NCI-H524 (cell line): ENCODE measurements at regions not wholly inside any gene's neighbourhood (a gene's known extent, or its start where the extent isn't known, plus 50 kb on each side); places are given as distances from the start of the nearest gene placed in this dataset.

Source experiments
- DNase-seq, 2 experiments: peaks; one replicate each; lab custom pipeline; 2025; lab: John Stamatoyannopoulos, UW

- DNase-seq, result no peak
These were observed 133.3 kb downstream of the MGAT5B start for GRCh38 chr17:77001487-77001886.

- DNase-seq, result no peak
These were observed 134.2 kb downstream of the MGAT5B start for GRCh38 chr17:77002103-77003045.

DNA sequence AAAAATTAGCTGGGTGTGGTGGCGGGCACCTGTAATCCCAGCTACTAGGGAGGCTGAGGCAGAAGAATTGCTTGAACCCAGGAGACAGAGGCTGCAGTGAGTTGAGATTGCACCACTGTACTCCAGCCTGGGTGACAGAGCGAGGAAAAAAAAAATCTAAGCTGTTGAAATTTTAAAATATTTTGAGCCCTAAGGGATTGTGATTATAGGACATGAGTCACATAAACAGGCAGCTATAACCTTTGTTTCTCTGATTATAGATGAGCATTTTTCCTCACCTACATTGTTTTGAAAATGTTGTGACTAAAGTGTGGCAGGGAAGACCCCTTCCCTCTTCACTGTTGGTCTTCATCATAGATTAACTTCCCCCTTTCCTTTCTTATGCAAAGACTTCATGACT, 135.5 kb downstream of the MGAT5B start:
- DNase-seq, result no peak

DNA sequence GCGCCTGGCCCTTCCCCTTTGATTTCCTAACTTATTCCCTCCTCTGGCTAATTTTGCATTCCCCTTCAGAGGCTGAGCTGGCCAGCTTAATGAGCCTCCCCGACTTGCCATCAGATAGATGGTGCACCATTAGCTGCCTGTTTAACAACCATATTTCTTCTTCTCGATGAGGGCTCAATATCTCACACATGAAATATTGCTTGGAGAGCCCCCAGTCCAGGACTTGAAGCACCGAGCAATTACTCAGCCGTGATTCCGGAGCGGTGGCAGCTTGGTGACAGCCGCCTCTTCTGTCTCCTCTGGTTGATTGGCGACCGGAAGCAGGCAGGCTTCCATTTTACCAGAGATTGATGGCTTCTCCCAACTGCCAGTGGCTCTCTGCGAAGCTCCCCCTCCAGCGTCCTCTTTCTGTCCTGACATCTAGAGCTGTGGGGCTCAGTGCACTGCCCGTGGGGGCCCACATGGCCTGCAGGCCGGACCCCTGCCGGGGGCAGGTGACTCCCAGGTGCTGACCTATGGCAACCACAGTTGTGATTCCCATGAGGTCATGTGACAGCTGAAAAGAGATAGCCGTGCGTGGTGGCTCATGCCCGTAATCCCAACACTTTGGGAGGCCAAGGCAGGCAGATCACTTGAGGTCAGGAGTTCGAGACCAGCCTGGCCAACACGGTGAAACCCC, 133.7 kb upstream of the SEC14L1 start:
- DNase-seq, result no peak

DNA sequence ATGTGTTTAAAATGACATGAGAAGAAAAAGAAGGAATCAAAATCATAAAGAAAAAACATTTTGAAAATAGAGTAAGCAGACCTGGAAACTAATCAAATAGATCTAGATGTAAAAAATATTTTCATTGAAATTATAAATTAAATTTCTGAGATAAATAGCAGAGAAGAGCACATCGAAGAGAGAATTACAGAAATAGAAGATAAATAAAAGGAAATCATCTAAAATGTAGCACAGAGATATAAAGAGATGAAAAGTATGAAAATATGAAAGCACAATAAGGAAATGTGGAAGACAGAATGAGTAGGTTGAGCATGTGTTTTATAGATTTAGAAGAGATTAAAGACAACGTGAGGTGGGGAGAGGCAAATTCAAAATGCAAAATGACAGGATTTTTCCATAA, 130.9 kb upstream of the SEC14L1 start:
- no peak for DNase-seq

DNA sequence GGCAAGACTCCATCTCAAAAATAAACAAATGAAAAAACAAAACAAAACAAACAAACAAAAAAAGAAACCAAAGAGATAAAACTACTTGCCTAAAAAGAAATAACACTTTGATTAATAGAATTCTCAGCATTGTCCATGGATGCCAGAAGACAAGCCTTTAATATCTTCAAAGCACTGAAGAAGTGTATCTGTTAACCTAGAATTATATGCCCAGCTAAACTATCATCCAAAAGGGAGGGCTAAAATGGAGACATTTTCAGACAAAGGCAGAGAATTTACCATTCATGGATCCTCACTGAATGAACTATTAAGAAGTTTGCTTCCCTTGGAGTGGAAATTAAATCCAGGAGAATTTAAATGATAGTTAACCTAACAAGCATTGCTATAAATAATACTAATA, 130.1 kb upstream of the SEC14L1 start:
- no peak for DNase-seq

DNA sequence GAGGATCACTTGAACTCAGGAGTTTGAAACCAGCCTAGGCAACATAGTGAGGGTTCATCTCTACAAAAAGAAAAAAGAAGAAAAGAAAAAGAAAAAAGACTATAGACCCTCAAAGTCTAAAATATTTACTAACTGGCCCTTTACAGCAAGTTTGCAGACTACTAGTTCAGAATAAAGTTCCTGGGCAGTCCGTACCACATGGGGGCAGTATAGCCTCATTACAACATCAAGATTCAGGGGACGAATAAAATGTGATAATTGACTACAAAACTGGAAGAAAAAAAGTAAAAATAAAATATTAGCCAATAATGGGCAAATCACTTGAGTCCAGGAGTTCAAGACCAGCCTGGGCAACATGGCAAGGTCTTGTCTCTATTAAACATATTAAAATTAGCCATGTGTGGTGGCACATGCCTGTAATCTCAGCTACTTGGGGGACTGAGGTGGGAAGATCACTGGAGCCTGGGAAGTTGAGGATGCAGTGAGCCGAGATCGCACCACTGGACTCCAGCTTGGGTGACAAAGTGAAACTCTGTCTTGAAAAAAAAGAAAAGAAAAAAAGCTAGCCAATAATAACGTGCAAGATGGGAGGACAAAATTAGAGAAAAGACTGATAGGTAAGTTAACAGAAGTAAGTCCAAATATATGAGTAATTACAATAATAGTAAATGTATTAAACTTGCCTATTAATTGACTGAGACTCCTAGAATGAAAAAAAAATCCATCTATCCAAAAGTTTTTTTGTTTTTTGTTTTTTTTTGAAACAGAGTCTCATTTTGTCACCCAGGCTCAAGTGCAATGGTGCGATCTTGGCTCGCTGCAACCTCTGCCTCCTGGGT, 129.4 kb upstream of the SEC14L1 start:
- DNase-seq, result peak; percentile 53 to 81

GRCh38 chr17:77018504-77018903, 122.3 kb upstream of the SEC14L1 start:
- DNase-seq, result no peak

DNA sequence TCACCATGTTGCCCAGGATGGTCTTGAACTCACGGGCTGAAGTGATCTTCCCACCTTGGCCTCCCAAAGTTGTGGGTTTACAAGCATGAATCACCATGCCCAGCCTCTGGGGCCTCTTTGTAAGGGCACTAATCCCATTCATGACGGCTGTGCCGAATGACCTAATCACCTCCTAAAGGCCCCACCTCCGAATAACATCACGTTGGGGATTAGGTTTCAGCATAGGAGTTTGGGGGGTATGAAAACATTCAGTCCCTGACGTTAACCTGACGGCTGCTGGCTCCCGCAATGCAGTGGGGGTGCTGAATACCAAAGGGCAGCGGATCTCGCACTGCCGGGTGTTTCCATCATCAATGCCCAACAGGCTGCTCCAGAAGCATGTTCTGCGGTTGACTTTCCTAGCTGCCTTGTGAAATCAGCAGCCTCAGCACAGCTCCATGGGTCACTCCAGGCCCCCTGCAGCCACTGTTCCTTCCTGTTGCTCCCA, 120.8 kb upstream of the SEC14L1 start:
- DNase-seq, result peak; percentile 17 to 77

- no peak for DNase-seq
These were observed 119.8 kb upstream of the SEC14L1 start for GRCh38 chr17:77020973-77021372.

DNA sequence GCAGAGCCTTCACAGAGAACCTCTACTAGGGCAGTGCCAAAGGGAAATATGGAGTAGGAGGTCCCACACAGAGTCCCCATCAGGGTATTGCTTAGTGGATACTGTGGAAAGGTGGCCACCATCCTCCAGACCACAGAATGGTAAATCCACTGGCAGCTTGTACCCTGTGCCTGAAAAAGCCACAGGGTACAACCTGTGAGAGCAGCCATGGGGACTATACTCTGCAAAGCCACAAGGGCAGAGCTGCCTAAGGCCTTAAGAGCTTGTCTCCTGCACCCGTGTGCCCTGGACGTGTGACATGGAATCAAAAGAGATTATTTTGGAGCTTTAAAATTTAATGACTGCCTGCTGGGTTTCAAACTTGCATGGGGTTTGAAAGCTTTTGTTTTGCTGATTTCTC, 118.0 kb upstream of the SEC14L1 start:
- DNase-seq, result no peak

- DNase-seq, result no peak
These were observed 115.0 kb upstream of the SEC14L1 start for GRCh38 chr17:77025781-77026180.

- no peak for DNase-seq
These were observed 113.4 kb upstream of the SEC14L1 start for GRCh38 chr17:77027271-77027889.

DNA sequence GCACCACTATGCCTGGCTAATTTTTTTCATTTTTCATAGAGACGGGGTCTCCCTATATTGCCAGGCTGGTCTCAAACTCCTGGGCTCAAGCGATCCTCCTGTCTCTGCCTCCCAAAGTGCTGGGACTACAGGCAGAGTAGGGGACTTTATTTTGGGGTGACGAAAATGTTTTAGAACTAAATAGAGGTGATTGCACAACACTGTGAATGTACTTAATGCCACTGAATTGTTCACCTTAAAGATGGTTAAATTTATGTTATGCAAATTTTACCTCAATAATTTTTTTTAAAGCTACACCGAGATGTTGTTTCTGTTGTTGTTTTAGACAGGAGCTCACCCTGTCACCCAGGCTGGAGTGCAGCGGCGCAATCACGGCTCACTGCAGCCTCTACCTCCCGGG, 111.9 kb upstream of the SEC14L1 start:
- no peak for DNase-seq

GRCh38 chr17:77032929-77033328, 107.8 kb upstream of the SEC14L1 start:
- DNase-seq, result no peak

DNA sequence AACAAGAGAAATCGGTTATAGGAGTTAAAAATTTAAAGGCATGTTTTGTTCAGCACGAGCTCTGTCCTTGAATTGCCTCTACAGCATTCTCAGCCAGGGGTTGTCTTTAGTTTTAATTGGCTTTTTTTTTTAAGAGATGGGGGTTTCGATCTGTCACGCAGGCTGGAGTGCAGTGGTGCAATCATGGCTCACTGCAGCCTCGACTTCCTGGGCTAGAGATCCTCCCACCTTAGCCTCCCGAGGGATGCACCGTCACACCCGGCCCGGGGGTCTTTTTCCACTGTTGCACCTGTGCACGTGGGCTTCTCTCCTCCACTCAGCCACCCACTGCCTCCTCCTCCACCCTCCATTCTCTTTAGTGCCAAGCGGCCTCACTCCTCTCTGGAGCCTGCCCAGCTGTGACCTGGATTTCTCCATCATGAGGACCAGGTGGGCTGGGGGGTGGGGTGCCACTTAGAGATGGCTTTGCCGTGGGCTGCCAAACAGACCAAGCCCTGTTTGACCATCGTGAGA, 106.8 kb upstream of the SEC14L1 start:
- DNase-seq, result peak; percentile 67 to 70

GRCh38 chr17:77034677-77035424, 105.9 kb upstream of the SEC14L1 start:
- peak in 1 of 2 experiments; percentile 28 for DNase-seq

DNA sequence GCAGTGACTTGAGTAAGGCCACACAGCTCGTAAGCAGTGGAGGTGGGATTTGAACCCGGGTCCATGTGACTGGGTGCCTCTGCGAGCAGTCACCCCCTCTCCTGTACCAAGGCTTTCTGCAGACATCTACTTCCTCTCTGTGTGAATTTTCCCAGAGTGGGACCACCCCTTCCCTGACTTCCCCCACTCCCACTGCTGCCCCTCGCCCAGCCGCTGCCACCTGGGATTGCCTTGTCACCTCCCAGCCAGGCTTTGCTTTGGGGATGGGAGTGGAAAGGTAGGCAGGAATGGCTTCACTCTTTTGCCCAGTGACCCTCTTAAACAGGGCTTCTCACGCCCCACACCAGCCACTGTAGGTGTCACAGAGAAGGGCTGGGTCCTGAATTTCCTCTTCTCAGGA, 105.2 kb upstream of the SEC14L1 start:
- no peak for DNase-seq

- DNase-seq, result peak; percentile 51 to 58
These were observed 104.5 kb upstream of the SEC14L1 start for GRCh38 chr17:77036136-77036840.

DNA sequence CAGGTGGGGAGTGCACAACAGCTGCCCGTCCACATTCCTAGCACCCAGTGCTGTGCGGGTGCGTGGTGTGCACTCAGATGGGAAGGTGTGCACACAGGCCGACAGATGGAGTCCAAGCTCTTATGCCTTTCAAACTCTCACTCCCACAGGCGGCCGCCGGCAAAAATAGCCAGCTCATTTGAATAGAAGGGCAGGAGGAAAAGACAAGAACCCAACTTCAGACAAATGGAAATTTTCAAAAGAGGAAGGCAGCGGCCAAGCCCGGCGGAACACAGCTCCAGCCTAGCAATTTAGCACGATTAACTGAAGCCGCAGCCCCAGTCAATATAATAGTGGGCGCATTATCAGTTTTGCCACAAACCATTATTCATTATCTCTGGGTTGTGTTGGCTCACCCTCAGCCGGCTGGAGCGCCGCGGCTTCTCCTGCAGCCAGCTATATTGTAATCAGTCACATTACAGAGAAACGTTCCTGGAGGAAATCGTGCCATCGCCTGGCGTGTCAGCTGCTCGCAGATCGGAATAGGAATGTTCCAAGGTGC, 103.9 kb upstream of the SEC14L1 start:
- peak; percentile 94 to 96 for DNase-seq
